H1 (cell line): ENCODE measurements at regions not wholly inside any gene's neighbourhood (a gene's known extent, or its start where the extent isn't known, plus 50 kb on each side); places are given as distances from the start of the nearest gene placed in this dataset.

Experiments used
- CTCF ChIA-PET: fragments of 300-600 bp; sonication (Branson Sonifier 250); formaldehyde crosslinking; loops from one replicate; lab custom pipeline; 2021; ENCODE audit not compliant: partially characterized antibody; lab: Charles Lee
- POLR2A ChIA-PET: fragments of 300-600 bp; sonication (Branson Sonifier 250); formaldehyde crosslinking; loops from one replicate; lab custom pipeline; 2021; ENCODE audit warnings: inconsistent platforms; ENCODE audit not compliant: partially characterized antibody; lab: Charles Lee
- DNase-seq, 2 experiments: peaks; one replicate each; pipeline versions ENCODE4 v3.0.0 to v3.0.0-alpha.2; 2010 to 2022; ENCODE audit warnings: low spot score in 2 of 2, low read depth in 1 of 2, mixed read lengths in 1 of 2
- FAIRE-seq: peaks from 2 replicates; lab custom pipeline; 2011; peaks lifted over from hg19 to GRCh38; lab: Jason Lieb, UNC
- H2AFZ ChIP-seq: 2 replicates; pipeline ENCODE4 v1.8.1; 2012; ENCODE audit warnings: low read length, inconsistent platforms
- H2AK5ac ChIP-seq: 2 replicates; pipeline ENCODE4 v1.6.1; 2013; ENCODE audit warnings: low read depth, low read length
- H2BK120ac ChIP-seq: replicated peaks from 2 replicates; pipeline ENCODE3; 2013; ENCODE audit warnings: low read depth, low read length, inconsistent platforms
- H2BK12ac ChIP-seq: 2 replicates; pipeline ENCODE4 v1.6.1; 2013; ENCODE audit warnings: low read depth, low read length
- H2BK15ac ChIP-seq: 2 replicates; pipeline ENCODE4 v1.6.1; 2013; ENCODE audit warnings: low read length
- H2BK20ac ChIP-seq: 2 replicates; pipeline ENCODE4 v1.6.1; 2013; ENCODE audit warnings: low read length
- H2BK5ac ChIP-seq: 2 replicates; pipeline ENCODE4 v1.6.1; 2013; ENCODE audit warnings: low read depth, low read length
- H3K14ac ChIP-seq: 2 replicates; pipeline ENCODE4 v1.6.1; 2013; ENCODE audit warnings: inconsistent platforms; ENCODE audit not compliant: insufficient read length
- H3K18ac ChIP-seq: 2 replicates; pipeline ENCODE4 v1.6.1; 2013; ENCODE audit warnings: low read length; ENCODE audit errors: extremely low read depth
- H3K23ac ChIP-seq: 2 replicates; pipeline ENCODE4 v1.6.1; 2013; ENCODE audit warnings: inconsistent platforms; ENCODE audit not compliant: insufficient read length
- H3K23me2 ChIP-seq: 2 replicates; pipeline ENCODE4 v1.6.1; 2013; ENCODE audit warnings: low read depth, low read length
- H3K27ac ChIP-seq: 2 replicates; pipeline ENCODE4 v1.6.1; 2011; ENCODE audit warnings: low read depth, low read length, inconsistent platforms
- H3K27me3 ChIP-seq, 4 experiments: replicated peaks in 1 of 4; 1 replicate in 1 of 4; 2 replicates in 3 of 4; pipeline versions ENCODE4 v1.6.1 to v1.8.1; 2011 to 2013; ENCODE audit warnings: low read length in 3 of 4, mild to moderate bottlenecking in 3 of 4, inconsistent platforms in 2 of 4, mixed read lengths in 2 of 4, moderate library complexity in 1 of 4; ENCODE audit not compliant: control insufficient read depth in 3 of 4, insufficient read depth in 3 of 4; ENCODE audit errors: extremely low read depth in 1 of 4
- H3K36me3 ChIP-seq, 4 experiments: 2 replicates each; pipeline versions ENCODE4 v1.6.1 to v1.8.1; 2011 to 2013; ENCODE audit warnings: mild to moderate bottlenecking in 4 of 4, low read length in 3 of 4, moderate library complexity in 2 of 4, control low read depth in 1 of 4, inconsistent platforms in 1 of 4; ENCODE audit not compliant: insufficient read depth in 4 of 4, control insufficient read depth in 2 of 4
- H3K4ac ChIP-seq: replicated peaks from 2 replicates; pipeline ENCODE3; 2013; ENCODE audit warnings: low read length, low read depth, mixed read lengths, inconsistent platforms; ENCODE audit not compliant: insufficient read length
- H3K4me1 ChIP-seq, 4 experiments: replicated peaks in 1 of 4; 1 replicate in 1 of 4; 2 replicates in 3 of 4; pipeline versions ENCODE4 v1.6.1 to v1.8.1; 2011 to 2013; ENCODE audit warnings: low read length in 3 of 4, inconsistent platforms in 2 of 4, mixed read lengths in 1 of 4; ENCODE audit not compliant: insufficient read depth in 4 of 4, control insufficient read depth in 3 of 4
- H3K4me2 ChIP-seq, 2 experiments: 2 replicates each; pipeline versions ENCODE4 v1.6.1 to v1.8.1; 2011 to 2013; ENCODE audit warnings: low read depth in 2 of 2, low read length in 2 of 2, control low read depth in 1 of 2, inconsistent platforms in 1 of 2, mild to moderate bottlenecking in 1 of 2; ENCODE audit not compliant: insufficient read depth in 1 of 2
- H3K4me3 ChIP-seq, 4 experiments: fragments of 200-600, 300-600 bp in 1 of 4; sonication (generic), shearing (Covaris generic), sonication (Bioruptor Twin) in 1 of 4; 2 replicates each; pipeline versions ENCODE4 v1.5.1 to v1.8.1; 2011 to 2016; ENCODE audit warnings: low read length in 4 of 4, low read depth in 3 of 4, control low read depth in 2 of 4, inconsistent platforms in 2 of 4, mild to moderate bottlenecking in 2 of 4, mixed read lengths in 1 of 4, moderate library complexity in 1 of 4; ENCODE audit not compliant: insufficient read depth in 2 of 4; ENCODE audit errors: extremely low read depth in 1 of 4
- H3K56ac ChIP-seq: replicated peaks from 2 replicates; pipeline ENCODE3; 2013; ENCODE audit warnings: low read depth, mild to moderate bottlenecking, mixed read lengths, low read length, inconsistent platforms; ENCODE audit not compliant: insufficient read length
- H3K79me1 ChIP-seq: 2 replicates; pipeline ENCODE4 v1.6.1; 2013; ENCODE audit warnings: low read depth, low read length, control low read depth
- H3K79me2 ChIP-seq, 2 experiments: 2 replicates each; pipeline versions ENCODE4 v1.6.1 to v1.8.1; 2012 to 2013; ENCODE audit warnings: low read length in 2 of 2, mild to moderate bottlenecking in 2 of 2, inconsistent platforms in 1 of 2; ENCODE audit not compliant: insufficient read depth in 2 of 2, control insufficient read depth in 1 of 2
- H3K9ac ChIP-seq, 4 experiments: replicated peaks in 1 of 4; 1 replicate in 1 of 4; 2 replicates in 3 of 4; pipeline versions ENCODE4 v1.6.1 to v1.8.1; 2011 to 2013; ENCODE audit warnings: low read depth in 3 of 4, low read length in 3 of 4, control low read depth in 2 of 4, mild to moderate bottlenecking in 2 of 4, moderate library complexity in 2 of 4, inconsistent platforms in 1 of 4; ENCODE audit errors: extremely low read depth in 1 of 4
- H3K9me3 ChIP-seq, 2 experiments: 2 replicates each; pipeline versions ENCODE4 v1.6.1 to v1.8.1; 2012 to 2013; ENCODE audit warnings: mild to moderate bottlenecking in 2 of 2, moderate library complexity in 2 of 2, control low read depth in 1 of 2, inconsistent platforms in 1 of 2, low read depth in 1 of 2, low read length in 1 of 2, mixed read lengths in 1 of 2; ENCODE audit not compliant: insufficient read depth in 2 of 2
- H4K20me1 ChIP-seq, 2 experiments: replicated peaks in 1 of 2; 2 replicates each; pipeline versions ENCODE3 to v1.8.1; 2011 to 2013; ENCODE audit warnings: inconsistent platforms in 2 of 2, low read length in 2 of 2, mild to moderate bottlenecking in 1 of 2; ENCODE audit not compliant: insufficient read depth in 2 of 2, control insufficient read depth in 1 of 2
- H4K5ac ChIP-seq: 2 replicates; pipeline ENCODE4 v1.6.1; 2013; ENCODE audit warnings: low read length, low read depth, mixed read lengths, inconsistent platforms; ENCODE audit not compliant: insufficient read length
- H4K8ac ChIP-seq: 2 replicates; pipeline ENCODE4 v1.8.0; 2013; ENCODE audit warnings: mild to moderate bottlenecking, moderate library complexity, low read length, inconsistent platforms; ENCODE audit not compliant: insufficient read depth; ENCODE audit errors: extremely low read depth
- H4K91ac ChIP-seq: replicated peaks from 2 replicates; pipeline ENCODE3; 2013; ENCODE audit warnings: low read length, mixed read lengths, inconsistent platforms; ENCODE audit not compliant: insufficient read length
- BCL11A ChIP-seq, 2 experiments: IDR thresholded peaks; one replicate each; pipeline ENCODE4 v1.6.1; 2011; ENCODE audit warnings: low read depth in 2 of 2, low read length in 2 of 2, mild to moderate bottlenecking in 2 of 2
- CHD1 ChIP-seq: IDR thresholded peaks from 2 replicates; pipeline ENCODE4 v1.6.1; 2012; ENCODE audit warnings: low read depth, low read length, improper control_type of control experiment
- EGR1 ChIP-seq: IDR thresholded peaks from 2 replicates; pipeline ENCODE4 v1.6.1; 2011; ENCODE audit warnings: low read depth, low read length, borderline replicate concordance
- HDAC2 ChIP-seq, 2 experiments: fragments of 300-600 bp in 1 of 2; sonication (generic) in 1 of 2; IDR thresholded peaks; 2 replicates each; pipeline ENCODE4 v1.6.1; 2011 to 2012; ENCODE audit warnings: low read depth in 2 of 2, low read length in 2 of 2, mild to moderate bottlenecking in 2 of 2, moderate library complexity in 2 of 2, borderline replicate concordance in 1 of 2, inconsistent platforms in 1 of 2
- RXRA ChIP-seq: IDR thresholded peaks from 2 replicates; pipeline ENCODE4 v1.6.1; 2011; ENCODE audit warnings: low read depth, mild to moderate bottlenecking, low read length, moderate library complexity; ENCODE audit not compliant: insufficient read depth
- SIRT6 ChIP-seq: IDR thresholded peaks from one replicate; pipeline ENCODE4 v1.7.1; 2012; ENCODE audit warnings: low read length, inconsistent platforms
- SRF ChIP-seq: IDR thresholded peaks from 2 replicates; pipeline ENCODE4 v1.6.1; 2011; ENCODE audit warnings: mild to moderate bottlenecking, low read depth, low read length, moderate library complexity
- WGBS, 2 experiments: shearing (Covaris generic) in 1 of 2; methylation state at CpG; one replicate each; pipeline versions ENCODE4 v1.1.6 to v1.1.7; 2013 to 2015; ENCODE audit warnings: low lambda C conversion rate in 2 of 2, mixed read lengths in 2 of 2, inconsistent platforms in 1 of 2, low coverage in 1 of 2, missing lambda C conversion rate in 1 of 2; ENCODE audit not compliant: insufficient replicate concordance in 2 of 2, insufficient coverage in 1 of 2, insufficient read length in 1 of 2; ENCODE audit errors: extremely low coverage in 1 of 2, missing lambda C conversion rate in 1 of 2; 5-methylcytosine and 5-hydroxymethylcytosine counted together

DNA sequence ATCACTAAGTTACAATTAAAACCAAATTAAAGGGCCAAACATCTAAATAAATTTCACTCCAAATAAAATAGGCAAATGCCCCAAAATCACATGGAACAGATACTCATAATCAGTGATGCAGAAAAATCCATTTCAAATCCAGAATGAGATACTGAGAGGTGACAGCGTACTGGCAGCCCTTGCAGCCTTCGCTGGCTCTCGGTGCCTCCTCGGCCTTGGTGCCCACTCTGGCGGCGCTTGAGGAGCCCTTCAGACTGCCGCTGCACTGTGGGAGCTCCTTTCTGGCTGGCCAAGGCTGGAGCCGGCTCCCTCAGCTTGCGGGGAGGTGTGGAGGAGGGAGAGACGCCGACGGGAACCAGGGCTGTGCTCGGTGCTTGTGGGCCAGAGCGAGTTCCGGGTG is 761.2 kb upstream of the AMELY start:
- Histone ChIP-seq H3K27me3 (no peaks in the 10 kb centered on the region), H2AFZ (no peak overlapping the region), H3K14ac (no peak overlapping the region), H2BK15ac (no peak overlapping the region), H3K4ac (no peak overlapping the region), H3K27ac (no peak overlapping the region), H3K23me2 (no peaks in the 10 kb centered on the region), H2BK5ac (no peak overlapping the region), H2AK5ac (no peak overlapping the region), H2BK20ac (no peak overlapping the region), H3K9me3 (no peaks in the 10 kb centered on the region), H3K9ac (no peak overlapping the region), H4K20me1 (no peaks in the 10 kb centered on the region), H3K18ac (no peak overlapping the region), H4K5ac (no peak overlapping the region), H3K23ac (no peak overlapping the region), H3K4me2 (no peak overlapping the region), H2BK12ac (no peak overlapping the region), H4K91ac (no peak overlapping the region), H3K4me3 (no peak overlapping the region), H3K79me1 (no peaks in the 10 kb centered on the region), H3K79me2 (no peaks in the 10 kb centered on the region), H3K36me3 (no peaks in the 10 kb centered on the region), H4K8ac (no peak overlapping the region), H3K4me1 (no peaks in the 10 kb centered on the region), H3K56ac (no peak overlapping the region), H2BK120ac (no peak overlapping the region)
- FAIRE-seq (no peak), DNase-seq (no peak)
- WGBS, 2 experiments: 94% methylated on average over 9 of the region's 15 CpGs; no CpG with 5 or more reads in 1 of the 2 experiments
- CTCF ChIA-PET: no interaction called here
- POLR2A ChIA-PET: no interaction called here
- TF ChIP-seq SIRT6 (no peak), RXRA (no peak), SRF (no peak), CHD1 (no peak), BCL11A (IDR thresholded peaks at IDR 0.05; ENCODE audit: low read depth in 2 of 2, low read length in 2 of 2) (no peak), HDAC2 (IDR thresholded peaks at IDR 0.05; ENCODE audit: borderline replicate concordance in 1 of 2, low read depth in 2 of 2, low read length in 2 of 2) (no peak), EGR1 (no peak)
